ENCODE measurements at regions not wholly inside any gene's neighbourhood (a gene's known extent, or its start where the extent isn't known, plus 50 kb on each side); places are given as distances from the start of the nearest gene placed in this dataset.

- Histone ChIP-seq H3K9me3 (ENCODE audit: control insufficient read depth, insufficient read depth, low read depth, low read length) (no peaks in the 10 kb centered on the region), H3K4me3 (ENCODE audit: low read depth, low read length) (no peak overlapping the region), H3K4me1 (ENCODE audit: control insufficient read depth, insufficient read depth, low read length) (no peaks in the 10 kb centered on the region), H3K36me3 (ENCODE audit: control insufficient read depth in 2 of 2, insufficient read depth in 1 of 2, low read length in 2 of 2) (no peaks in the 10 kb centered on the region), H3K27ac (ENCODE audit: extremely low read depth, low read depth, low read length) (no peak overlapping the region)
- ChIA-PET POLR2A (no interaction called here), CTCF (no interaction called here)
- TF ChIP-seq ZNF146 (tag by site-specific recombination; IDR thresholded peaks at IDR 0.05) = no peak
- TF ChIP-seq ZIC2 (tag by site-specific recombination; IDR thresholded peaks at IDR 0.05) = no peak
- TF ChIP-seq ZNF76 (tag by site-specific recombination; IDR thresholded peaks at IDR 0.05; ENCODE audit: borderline replicate concordance, low read depth) = no peak
- TF ChIP-seq ZNF530 (tag by site-specific recombination; IDR thresholded peaks at IDR 0.05; ENCODE audit: low read depth) = no peak
- no peak for TF ChIP-seq ZNF544 (tag by site-specific recombination; IDR thresholded peaks at IDR 0.05)
Observed at GRCh38 chr14:41986700-41987099, 380.0 kb downstream of the LRFN5 start.

- POLR2A ChIA-PET = no interaction called here
- CTCF ChIA-PET = no interaction called here
Observed at GRCh38 chr14:41986083-41986645, 379.5 kb downstream of the LRFN5 start.

GRCh38 chr14:41973178-41973577 lies 366.5 kb downstream of the LRFN5 start:
- Histone ChIP-seq H3K9me3 (ENCODE audit: control insufficient read depth, insufficient read depth, low read depth, low read length) (no peaks in the 10 kb centered on the region), H3K36me3 (ENCODE audit: control insufficient read depth in 2 of 2, insufficient read depth in 1 of 2, low read length in 2 of 2) (no peaks in the 10 kb centered on the region), H3K27ac (ENCODE audit: extremely low read depth, low read depth, low read length) (no peak overlapping the region), H3K4me3 (ENCODE audit: low read depth, low read length) (no peak overlapping the region), H3K4me1 (ENCODE audit: control insufficient read depth, insufficient read depth, low read length) (no peaks in the 10 kb centered on the region)
- TF ChIP-seq ZNF155 (tag by site-specific recombination; IDR thresholded peaks at IDR 0.05) (no peak), KLF1 (tag by site-specific recombination; IDR thresholded peaks at IDR 0.05) (no peak), TSHZ1 (tag by site-specific recombination; IDR thresholded peaks at IDR 0.05; ENCODE audit: borderline replicate concordance) (no peak), ZNF76 (tag by site-specific recombination; IDR thresholded peaks at IDR 0.05; ENCODE audit: borderline replicate concordance, low read depth) (no peak), ELK4 (IDR thresholded peaks at IDR 0.05; ENCODE audit: borderline replicate concordance, low read depth, low read length) (no peak), ZNF391 (tag by site-specific recombination; IDR thresholded peaks at IDR 0.05; ENCODE audit: borderline replicate concordance, low read depth) (no peak), KLF9 (tag by site-specific recombination; IDR thresholded peaks at IDR 0.05; ENCODE audit: low read depth) (no peak), ZNF248 (tag by site-specific recombination; IDR thresholded peaks at IDR 0.05) (no peak), ZNF561 (tag by site-specific recombination; IDR thresholded peaks at IDR 0.05; ENCODE audit: borderline replicate concordance) (no peak), ZNF571 (tag by site-specific recombination; IDR thresholded peaks at IDR 0.05) (no peak), ZNF600 (tag by site-specific recombination; IDR thresholded peaks at IDR 0.05) (no peak), ZFP69B (tag by site-specific recombination; IDR thresholded peaks at IDR 0.05) (no peak), MEIS1 (CRISPR knock-in tag; IDR thresholded peaks at IDR 0.05; ENCODE audit: borderline replicate concordance) (no peak), ZNF473 (tag by site-specific recombination; IDR thresholded peaks at IDR 0.05) (no peak), ZNF366 (tag by site-specific recombination; conservative IDR thresholded peaks at IDR 0.05) (no peak), ZNF433 (tag by site-specific recombination; IDR thresholded peaks at IDR 0.05; ENCODE audit: low read depth) (no peak), ZIC2 (tag by site-specific recombination; IDR thresholded peaks at IDR 0.05) (no peak)
- ChIA-PET POLR2A (no interaction called here), CTCF (no interaction called here)

More at GRCh38 chr14:41986083-41986645, 379.5 kb downstream of the LRFN5 start:
- H3K36me3 ChIP-seq (ENCODE audit: control insufficient read depth in 2 of 2, insufficient read depth in 1 of 2, low read length in 2 of 2) = no peaks in the 10 kb centered on the region
- no peaks in the 10 kb centered on the region for H3K4me1 ChIP-seq (ENCODE audit: control insufficient read depth, insufficient read depth, low read length)
- no peak overlapping the region for H3K27ac ChIP-seq (ENCODE audit: extremely low read depth, low read depth, low read length)
- H3K9me3 ChIP-seq (ENCODE audit: control insufficient read depth, insufficient read depth, low read depth, low read length) = no peaks in the 10 kb centered on the region
- H3K4me3 ChIP-seq (ENCODE audit: low read depth, low read length) = no peak overlapping the region
- no peak for TF ChIP-seq ZNF239 (tag by site-specific recombination; IDR thresholded peaks at IDR 0.05)

Measured in HEK293 (cell line).